H9 (cell line): ENCODE measurements at regions not wholly inside any gene's neighbourhood (a gene's known extent, or its start where the extent isn't known, plus 50 kb on each side); places are given as distances from the start of the nearest gene placed in this dataset.

Experiments
- DNase-seq: peaks from one replicate; pipeline ENCODE4 v3.0.0-alpha.2; 2017
- H2AFZ ChIP-seq: one replicate; pipeline ENCODE4 v1.6.1; 2013; ENCODE audit warnings: mild to moderate bottlenecking, low read length, control low read depth, moderate library complexity
- H2AK5ac ChIP-seq: 2 replicates; pipeline ENCODE4 v1.6.1; 2013; ENCODE audit warnings: low read length, control low read depth, mixed read lengths; ENCODE audit not compliant: insufficient read length
- H2BK120ac ChIP-seq: one replicate; pipeline ENCODE4 v1.6.1; 2013; ENCODE audit warnings: low read depth, mild to moderate bottlenecking, low read length, control low read depth, inconsistent platforms; ENCODE audit not compliant: poor library complexity, severe bottlenecking
- H2BK12ac ChIP-seq: 2 replicates; pipeline ENCODE4 v1.6.1; 2013; ENCODE audit warnings: low read length, control low read depth, mixed read lengths, low read depth; ENCODE audit not compliant: insufficient read length
- H2BK15ac ChIP-seq: 2 replicates; pipeline ENCODE4 v1.6.1; 2013; ENCODE audit warnings: low read depth, low read length, control low read depth
- H2BK20ac ChIP-seq: one replicate; pipeline ENCODE4 v1.6.1; 2013; ENCODE audit warnings: low read depth, mild to moderate bottlenecking, low read length, control low read depth, inconsistent platforms; ENCODE audit not compliant: poor library complexity, severe bottlenecking
- H2BK5ac ChIP-seq: 2 replicates; pipeline ENCODE4 v1.6.1; 2013; ENCODE audit warnings: low read length, control low read depth, mixed read lengths; ENCODE audit not compliant: insufficient read length
- H3K14ac ChIP-seq: 2 replicates; pipeline ENCODE4 v1.6.1; 2013; ENCODE audit warnings: low read length, control low read depth; ENCODE audit not compliant: insufficient read depth
- H3K18ac ChIP-seq: 2 replicates; pipeline ENCODE4 v1.6.1; 2013; ENCODE audit warnings: low read depth, mild to moderate bottlenecking, mixed read lengths, low read length, control low read depth; ENCODE audit not compliant: insufficient read length
- H3K23ac ChIP-seq: 2 replicates; pipeline ENCODE4 v1.6.1; 2013; ENCODE audit warnings: low read length, control low read depth, mixed read lengths, low read depth; ENCODE audit not compliant: insufficient read length
- H3K23me2 ChIP-seq: 2 replicates; pipeline ENCODE4 v1.6.1; 2013; ENCODE audit warnings: low read depth, mild to moderate bottlenecking, mixed read lengths, low read length, control low read depth; ENCODE audit not compliant: insufficient read length, poor library complexity, severe bottlenecking
- H3K27ac ChIP-seq: 2 replicates; pipeline ENCODE4 v1.5.1; 2013; ENCODE audit warnings: low read length, control low read depth, mixed read lengths, low read depth; ENCODE audit not compliant: insufficient read length
- H3K27me3 ChIP-seq: 2 replicates; pipeline ENCODE4 v1.6.1; 2013; ENCODE audit warnings: low read length, control low read depth, inconsistent platforms; ENCODE audit not compliant: insufficient read depth
- H3K4ac ChIP-seq: 2 replicates; pipeline ENCODE4 v1.6.1; 2013; ENCODE audit warnings: low read depth, mild to moderate bottlenecking, control low read depth, inconsistent platforms, low read length, moderate library complexity
- H3K4me1 ChIP-seq: 2 replicates; pipeline ENCODE4 v1.6.1; 2013; ENCODE audit warnings: low read length, control low read depth, inconsistent platforms; ENCODE audit not compliant: insufficient read depth
- H3K4me2 ChIP-seq: 2 replicates; pipeline ENCODE4 v1.6.1; 2013; ENCODE audit warnings: low read length, control low read depth, mixed read lengths; ENCODE audit not compliant: insufficient read length, insufficient read depth
- H3K56ac ChIP-seq: 2 replicates; pipeline ENCODE4 v1.6.1; 2013; ENCODE audit warnings: low read depth, mild to moderate bottlenecking, mixed read lengths, low read length, control low read depth; ENCODE audit not compliant: insufficient read length
- H3K79me1 ChIP-seq: 2 replicates; pipeline ENCODE4 v1.6.1; 2013; ENCODE audit warnings: low read depth, mild to moderate bottlenecking, moderate library complexity, low read length, control low read depth, inconsistent platforms; ENCODE audit not compliant: insufficient read depth, poor library complexity, severe bottlenecking
- H3K79me2 ChIP-seq: 2 replicates; pipeline ENCODE4 v1.6.1; 2013; ENCODE audit warnings: low read length, control low read depth, inconsistent platforms; ENCODE audit not compliant: insufficient read depth
- H3K9ac ChIP-seq: 2 replicates; pipeline ENCODE4 v1.6.1; 2013; ENCODE audit warnings: low read length, control low read depth, mixed read lengths; ENCODE audit not compliant: insufficient read length; ENCODE audit errors: extremely low read depth
- H3K9me3 ChIP-seq: one replicate; pipeline ENCODE4 v1.6.1; 2013; ENCODE audit warnings: low read depth, low read length, inconsistent platforms; ENCODE audit not compliant: control insufficient read depth
- H3T11ph ChIP-seq: one replicate; pipeline ENCODE4 v1.6.1; 2013; ENCODE audit warnings: mild to moderate bottlenecking, low read length, control low read depth, inconsistent platforms
- H4K20me1 ChIP-seq: one replicate; pipeline ENCODE4 v1.6.1; 2013; ENCODE audit not compliant: control insufficient read depth, insufficient read length, insufficient read depth
- H4K5ac ChIP-seq: 2 replicates; pipeline ENCODE4 v1.6.1; 2013; ENCODE audit warnings: low read depth, mild to moderate bottlenecking, mixed read lengths, low read length, control low read depth; ENCODE audit not compliant: insufficient read length
- H4K8ac ChIP-seq: replicated peaks from 2 replicates; pipeline ENCODE4 v1.6.1; 2013; ENCODE audit warnings: low read length, control low read depth, mixed read lengths, low read depth; ENCODE audit not compliant: insufficient read length
- H4K91ac ChIP-seq: 2 replicates; pipeline ENCODE4 v1.6.1; 2013; ENCODE audit warnings: low read depth, mild to moderate bottlenecking, moderate library complexity, mixed read lengths, low read length, control low read depth; ENCODE audit not compliant: insufficient read length
- H3K27ac Mint-ChIP-seq, 3 experiments: 2 replicates in 2 of 3; 3 replicates in 1 of 3; pipeline ENCODE4 v1.8.0; 2020 to 2021; ENCODE audit warnings: mixed read lengths in 3 of 3, mild to moderate bottlenecking in 1 of 3, moderate library complexity in 1 of 3
- H3K27me3 Mint-ChIP-seq: 2 replicates; pipeline ENCODE4 v1.8.0; 2021; ENCODE audit warnings: low read depth, mild to moderate bottlenecking, moderate library complexity, mixed read lengths
- H3K36me3 Mint-ChIP-seq, 3 experiments: 2 replicates in 2 of 3; 3 replicates in 1 of 3; pipeline ENCODE4 v1.8.0; 2020 to 2021; ENCODE audit warnings: low read depth in 3 of 3, mixed read lengths in 3 of 3; ENCODE audit not compliant: insufficient read depth in 1 of 3
- H3K4me1 Mint-ChIP-seq, 2 experiments: 2 replicates each; pipeline ENCODE4 v1.8.0; 2020; ENCODE audit warnings: mixed read lengths in 2 of 2
- H3K4me3 Mint-ChIP-seq, 2 experiments: 2 replicates in 1 of 2; 3 replicates in 1 of 2; pipeline ENCODE4 v1.8.0; 2020 to 2021; ENCODE audit warnings: mild to moderate bottlenecking in 2 of 2, mixed read lengths in 2 of 2, moderate library complexity in 1 of 2
- H3K9me3 Mint-ChIP-seq, 2 experiments: 2 replicates in 1 of 2; 3 replicates in 1 of 2; pipeline ENCODE4 v1.8.0; 2020; ENCODE audit warnings: mild to moderate bottlenecking in 2 of 2, mixed read lengths in 2 of 2, moderate library complexity in 1 of 2
- WGBS: extraction: QIAGEN DNeasy Blood & Tissue Kit; methylation state at CpG from one replicate; pipeline ENCODE4 v1.1.7; 2013; ENCODE audit warnings: missing lambda C conversion rate, low lambda C conversion rate, mixed read lengths; ENCODE audit not compliant: insufficient read length; ENCODE audit errors: extremely low coverage; 5-methylcytosine and 5-hydroxymethylcytosine counted together
- TF ChIP-seq, protein P1 (sequence below): fragments of 200-600 bp; sonication (generic); conservative IDR thresholded peaks from 3 replicates; pipeline ENCODE4 v1.8.0; 2021; ENCODE audit warnings: antibody characterized with exemption, mild to moderate bottlenecking

DNA sequence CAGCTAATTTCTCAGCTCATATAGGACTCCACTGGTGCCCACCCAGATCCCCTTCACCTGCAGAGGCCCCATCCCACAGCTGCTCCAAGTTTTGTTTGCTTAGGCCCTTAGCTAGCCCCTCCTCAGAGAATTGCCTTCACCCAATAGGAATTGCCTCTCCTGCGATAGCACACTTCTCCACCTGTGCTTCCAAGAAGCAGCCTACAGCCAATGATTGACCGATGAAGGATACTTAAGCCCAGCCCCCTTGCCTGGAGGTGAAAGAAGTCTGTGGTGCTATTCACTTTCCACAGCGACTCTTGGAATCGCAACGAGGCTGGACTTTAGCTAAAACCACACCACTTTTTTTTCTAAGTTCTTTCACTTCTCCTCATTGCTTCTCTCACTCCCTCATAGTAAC is 353.2 kb upstream of the BTBD3 start:
- H4K5ac ChIP-seq = no peak overlapping the region
- H2BK120ac ChIP-seq = no peak overlapping the region
- H2BK15ac ChIP-seq = no peak overlapping the region
- no peak overlapping the region; a peak in 1 of 7 replicates for H3K27ac Mint-ChIP-seq
- no peak overlapping the region for H2AFZ ChIP-seq
- no peaks in the 10 kb centered on the region for H3K9me3 Mint-ChIP-seq
- no peak overlapping the region for H3K4me2 ChIP-seq
- no peak overlapping the region for H3K23ac ChIP-seq
- no peak overlapping the region for H3K9ac ChIP-seq
- H2BK5ac ChIP-seq = no peak overlapping the region
- H3K4me1 ChIP-seq = no peaks in the 10 kb centered on the region; the same call in 1 of the 2 replicates
- no peak overlapping the region for H2AK5ac ChIP-seq
- H3K56ac ChIP-seq = no peak overlapping the region
- H3K18ac ChIP-seq = no peak overlapping the region
- H3K9me3 ChIP-seq = no peaks in the 10 kb centered on the region
- H3K27ac ChIP-seq = no peak overlapping the region
- no peak overlapping the region for H3K4ac ChIP-seq
- no peaks in the 10 kb centered on the region for H3K79me1 ChIP-seq
- no peaks in the 10 kb centered on the region for H3K27me3 ChIP-seq
- no peaks in the 10 kb centered on the region for H3K23me2 ChIP-seq
- H3K4me3 Mint-ChIP-seq = no peak overlapping the region
- TF ChIP-seq, protein P1, sequence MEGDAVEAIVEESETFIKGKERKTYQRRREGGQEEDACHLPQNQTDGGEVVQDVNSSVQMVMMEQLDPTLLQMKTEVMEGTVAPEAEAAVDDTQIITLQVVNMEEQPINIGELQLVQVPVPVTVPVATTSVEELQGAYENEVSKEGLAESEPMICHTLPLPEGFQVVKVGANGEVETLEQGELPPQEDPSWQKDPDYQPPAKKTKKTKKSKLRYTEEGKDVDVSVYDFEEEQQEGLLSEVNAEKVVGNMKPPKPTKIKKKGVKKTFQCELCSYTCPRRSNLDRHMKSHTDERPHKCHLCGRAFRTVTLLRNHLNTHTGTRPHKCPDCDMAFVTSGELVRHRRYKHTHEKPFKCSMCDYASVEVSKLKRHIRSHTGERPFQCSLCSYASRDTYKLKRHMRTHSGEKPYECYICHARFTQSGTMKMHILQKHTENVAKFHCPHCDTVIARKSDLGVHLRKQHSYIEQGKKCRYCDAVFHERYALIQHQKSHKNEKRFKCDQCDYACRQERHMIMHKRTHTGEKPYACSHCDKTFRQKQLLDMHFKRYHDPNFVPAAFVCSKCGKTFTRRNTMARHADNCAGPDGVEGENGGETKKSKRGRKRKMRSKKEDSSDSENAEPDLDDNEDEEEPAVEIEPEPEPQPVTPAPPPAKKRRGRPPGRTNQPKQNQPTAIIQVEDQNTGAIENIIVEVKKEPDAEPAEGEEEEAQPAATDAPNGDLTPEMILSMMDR = no peak
- no peak overlapping the region for H2BK12ac ChIP-seq
- no peak overlapping the region for H2BK20ac ChIP-seq
- H3T11ph ChIP-seq = no peak overlapping the region
- H3K14ac ChIP-seq = no peak overlapping the region
- H3K79me2 ChIP-seq = no peaks in the 10 kb centered on the region
- DNase-seq = peak; percentile 41
- H4K8ac ChIP-seq = no peak overlapping the region
- no peaks in the 10 kb centered on the region for H3K36me3 Mint-ChIP-seq
- no peak overlapping the region for H4K91ac ChIP-seq
- H4K20me1 ChIP-seq = no peaks in the 10 kb centered on the region
- no CpG with 5 or more reads among the region's 5 CpGs for WGBS
- H3K27me3 Mint-ChIP-seq = no peaks in the 10 kb centered on the region
- H3K4me1 Mint-ChIP-seq = peaks cover 4% of the 10 kb centered on the region in 2 experiments
